ENCODE measurements at regions not wholly inside any gene's neighbourhood (a gene's known extent, or its start where the extent isn't known, plus 50 kb on each side); places are given as distances from the start of the nearest gene placed in this dataset.

GRCh38 chr18:77658751-77659448 is 409.3 kb downstream of the GALR1 start (continued):
- TF ChIP-seq ZNF557 (CRISPR knock-in tag; IDR thresholded peaks at IDR 0.05) = no peak
- no peak for TF ChIP-seq POGZ (CRISPR knock-in tag; IDR thresholded peaks at IDR 0.05)
- TF ChIP-seq AKNA (CRISPR knock-in tag; IDR thresholded peaks at IDR 0.05; ENCODE audit: borderline replicate concordance) = no peak
- TF ChIP-seq ZNF567 (CRISPR knock-in tag; IDR thresholded peaks at IDR 0.05; ENCODE audit: borderline replicate concordance) = no peak

- Histone ChIP-seq H3K9me3 (ENCODE audit: low read length) (peaks cover 9% of the 10 kb centered on the region; the same call in 1 of the 2 replicates), H3K4me2 (ENCODE audit: low read depth, low read length) (no peak overlapping the region), H3K27ac (ENCODE audit: extremely low read length, insufficient read depth, low read length) (no peak overlapping the region), H3K27me3 (ENCODE audit: control insufficient read depth in 1 of 2, insufficient read depth in 2 of 2, low read length in 2 of 2) (0 out of 5 replicates have a peak, but pooled peaks cover 0 to 4% of the 10 kb centered on the region in 2 experiments), H4K20me1 (ENCODE audit: insufficient read depth, low read length) (no peaks in the 10 kb centered on the region), H3K36me3 (replicated peaks in 1 of 2; ENCODE audit: control insufficient read depth in 1 of 2, insufficient read depth in 2 of 2, low read length in 2 of 2) (no peaks in the 10 kb centered on the region), H3K4me1 (ENCODE audit: insufficient read depth, low read length) (no peaks in the 10 kb centered on the region), H3K9ac (ENCODE audit: insufficient read depth, low read depth, low read length) (no peak overlapping the region), H2AFZ (ENCODE audit: low read length) (no peak overlapping the region), H3K4me3 (replicated peaks in 1 of 3; ENCODE audit: insufficient read depth in 1 of 3, low read depth in 2 of 3, low read length in 3 of 3) (no peak overlapping the region), H3K79me2 (ENCODE audit: insufficient read depth, low read length) (no peaks in the 10 kb centered on the region)
- TF ChIP-seq ZNF138 (CRISPR knock-in tag; IDR thresholded peaks at IDR 0.05; ENCODE audit: low read depth) (no peak), CBFB (CRISPR knock-in tag; IDR thresholded peaks at IDR 0.05) (no peak), ZNF891 (CRISPR knock-in tag; IDR thresholded peaks at IDR 0.05) (no peak), ZNF879 (CRISPR knock-in tag; IDR thresholded peaks at IDR 0.05) (no peak), ZNF607 (CRISPR knock-in tag; IDR thresholded peaks at IDR 0.05; ENCODE audit: borderline replicate concordance) (no peak), CEBPG (CRISPR knock-in tag; IDR thresholded peaks at IDR 0.05) (no peak), ZNF792 (CRISPR knock-in tag; IDR thresholded peaks at IDR 0.05) (no peak), ZMYM4 (CRISPR knock-in tag; IDR thresholded peaks at IDR 0.05) (no peak)
- DNase-seq (ENCODE audit: low spot score) = no peak
- in situ Hi-C loops (cut with HindIII; ENCODE audit: extremely low pct_ligation_motif_present, low pct_unique_long_range_greater_than_20kb) = no loop called here
- WGBS (ENCODE audit: low lambda C conversion rate) = 6% methylated on average over 3 of the region's 3 CpGs
- intact Hi-C loops (cut with micrococcal nuclease; ENCODE audit: unreplicated experiment) = no loop called here
- BruUV-seq (replicated peaks) = no TSS peak
- POLR2A ChIA-PET = interaction anchor here (0.6 kb wide), 1 partner anchor 14 kb away, joined by 3 read pairs; no protein-coding TSS in a partner anchor
- no peak for ATAC-seq
- no peak for FAIRE-seq
- CTCF ChIA-PET (ENCODE audit: low intra/inter-chr PET ratio, low total read pairs) = no interaction called here
Observed at GRCh38 chr18:77666613-77667012, 417.0 kb downstream of the GALR1 start.

All from HepG2 (cell line).